Tibial artery (tissue), 4 donors: ENCODE measurements at regions not wholly inside any gene's neighbourhood (a gene's known extent, or its start where the extent isn't known, plus 50 kb on each side); places are given as distances from the start of the nearest gene placed in this dataset.

Source experiments
- DNase-seq, 2 donors: peaks; one replicate each; pipeline ENCODE4 v3.0.0-alpha.2; 2019
- H3K27ac ChIP-seq, 2 donors: fragments of 200-600 bp; sonication (generic) in 1 of 2; 1 replicate in 1 of 2; 2 replicates in 1 of 2; pipeline ENCODE4 v1.5.1; 2018 to 2019; ENCODE audit warnings: mild to moderate bottlenecking in 1 of 2
- H3K27me3 ChIP-seq, 2 donors: fragments of 200-600 bp; sonication (generic) in 1 of 2; one replicate each; pipeline versions ENCODE4 v1.5.1 to v1.6.0; 2016 to 2019
- H3K36me3 ChIP-seq, 3 donors: fragments of 200-600 bp; sonication (generic) in 2 of 3; one replicate each; pipeline ENCODE4 v1.5.1; 2016 to 2019; ENCODE audit warnings: mild to moderate bottlenecking in 2 of 3
- H3K4me1 ChIP-seq, 4 donors: fragments of 200-600 bp; sonication (generic) in 2 of 4; 1 replicate in 3 of 4; 2 replicates in 1 of 4; pipeline ENCODE4 v1.5.1; 2016 to 2019
- H3K4me3 ChIP-seq, 2 donors: fragments of 200-600 bp; sonication (generic) in 1 of 2; 1 replicate in 1 of 2; 2 replicates in 1 of 2; pipeline ENCODE4 v1.5.1; 2018 to 2019; ENCODE audit warnings: mild to moderate bottlenecking in 2 of 2
- H3K9me3 ChIP-seq, 3 donors: fragments of 200-600 bp; sonication (generic) in 1 of 3; one replicate each; pipeline ENCODE4 v1.5.1; 2016 to 2019
- intact Hi-C: fragments of 100-400 bp; cut with DNase I; formaldehyde crosslinking; loops from one replicate; pipeline ENCODE4 v1.15.0; 2023; ENCODE audit warnings: low total_unique reads
- TF ChIP-seq, protein P1 (sequence below), 2 experiments: fragments of 200-600 bp in 1 of 2; fragments of 450-650 bp in 1 of 2; IDR thresholded peaks; one replicate each; pipeline ENCODE4 v1.5.1; 2017 to 2019; ENCODE audit warnings: antibody characterized with exemption in 2 of 2, mild to moderate bottlenecking in 1 of 2, moderate library complexity in 1 of 2

- TF ChIP-seq, protein P1, sequence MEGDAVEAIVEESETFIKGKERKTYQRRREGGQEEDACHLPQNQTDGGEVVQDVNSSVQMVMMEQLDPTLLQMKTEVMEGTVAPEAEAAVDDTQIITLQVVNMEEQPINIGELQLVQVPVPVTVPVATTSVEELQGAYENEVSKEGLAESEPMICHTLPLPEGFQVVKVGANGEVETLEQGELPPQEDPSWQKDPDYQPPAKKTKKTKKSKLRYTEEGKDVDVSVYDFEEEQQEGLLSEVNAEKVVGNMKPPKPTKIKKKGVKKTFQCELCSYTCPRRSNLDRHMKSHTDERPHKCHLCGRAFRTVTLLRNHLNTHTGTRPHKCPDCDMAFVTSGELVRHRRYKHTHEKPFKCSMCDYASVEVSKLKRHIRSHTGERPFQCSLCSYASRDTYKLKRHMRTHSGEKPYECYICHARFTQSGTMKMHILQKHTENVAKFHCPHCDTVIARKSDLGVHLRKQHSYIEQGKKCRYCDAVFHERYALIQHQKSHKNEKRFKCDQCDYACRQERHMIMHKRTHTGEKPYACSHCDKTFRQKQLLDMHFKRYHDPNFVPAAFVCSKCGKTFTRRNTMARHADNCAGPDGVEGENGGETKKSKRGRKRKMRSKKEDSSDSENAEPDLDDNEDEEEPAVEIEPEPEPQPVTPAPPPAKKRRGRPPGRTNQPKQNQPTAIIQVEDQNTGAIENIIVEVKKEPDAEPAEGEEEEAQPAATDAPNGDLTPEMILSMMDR (IDR thresholded peaks at IDR 0.05), result no peak
- Histone ChIP-seq H3K27ac (peak overlapping the region in 1 of 2 donors; percentile 31), H3K9me3 (peaks cover 0 to 10% (median 9%) of the 10 kb centered on the region in 3 donors), H3K4me1 (peaks cover 0 to 26% (median 4%) of the 10 kb centered on the region in 4 donors), H3K4me3 (no peak overlapping the region), H3K27me3 (no peaks in the 10 kb centered on the region), H3K36me3 (no peaks in the 10 kb centered on the region)
- no peak for DNase-seq
- intact Hi-C loops, result no loop called here
Measured at GRCh38 chr11:110779108-110779507, 66.9 kb upstream of the ARHGAP20 start.

GRCh38 chr11:110778343-110778742, 66.1 kb upstream of the ARHGAP20 start:
- DNase-seq, result no peak
- TF ChIP-seq, protein P1 (IDR thresholded peaks at IDR 0.05), result no peak
- Histone ChIP-seq H3K36me3 (no peaks in the 10 kb centered on the region), H3K27ac (peak overlapping the region; percentile 31 to 51), H3K9me3 (peaks cover 0 to 10% (median 9%) of the 10 kb centered on the region in 3 donors), H3K27me3 (no peaks in the 10 kb centered on the region), H3K4me1 (peaks cover 0 to 25% (median 4%) of the 10 kb centered on the region in 4 donors), H3K4me3 (no peak overlapping the region)
- intact Hi-C loops, result no loop called here

- no peaks in the 10 kb centered on the region for H3K27me3 ChIP-seq
- intact Hi-C loops, result no loop called here
Measured at GRCh38 chr11:110777775-110778174, 65.5 kb upstream of the ARHGAP20 start.

GRCh38 chr11:110776081-110776480, 63.8 kb upstream of the ARHGAP20 start:
- Histone ChIP-seq H3K27ac (no peak overlapping the region), H3K27me3 (no peaks in the 10 kb centered on the region), H3K4me1 (peaks cover 0 to 13% (median 4%) of the 10 kb centered on the region in 4 donors), H3K9me3 (peaks cover 0 to 10% (median 9%) of the 10 kb centered on the region in 3 donors), H3K4me3 (no peak overlapping the region), H3K36me3 (no peaks in the 10 kb centered on the region)
- TF ChIP-seq, protein P1 (IDR thresholded peaks at IDR 0.05), result no peak
- DNase-seq, result no peak
- intact Hi-C loops, result no loop called here

More at GRCh38 chr11:110777775-110778174, 65.5 kb upstream of the ARHGAP20 start:
- Histone ChIP-seq H3K27ac (peak overlapping the region; percentile 31 to 51), H3K36me3 (no peaks in the 10 kb centered on the region), H3K9me3 (peaks cover 0 to 10% (median 9%) of the 10 kb centered on the region in 3 donors), H3K4me3 (no peak overlapping the region), H3K4me1 (peaks cover 0 to 19% (median 4%) of the 10 kb centered on the region in 4 donors)
- peak in 1 of 2 donors; percentile 36 for DNase-seq
- TF ChIP-seq, protein P1 (IDR thresholded peaks at IDR 0.05), result no peak

- H3K36me3 ChIP-seq, result no peaks in the 10 kb centered on the region
- intact Hi-C loops, result no loop called here
- H3K4me3 ChIP-seq, result no peak overlapping the region
- no peak for DNase-seq
- H3K9me3 ChIP-seq, result peaks cover 0 to 10% (median 8%) of the 10 kb centered on the region in 3 donors
- H3K27me3 ChIP-seq, result no peaks in the 10 kb centered on the region
- H3K4me1 ChIP-seq, result peaks cover 0 to 13% (median 4%) of the 10 kb centered on the region in 4 donors
- TF ChIP-seq, protein P1 (IDR thresholded peaks at IDR 0.05), result no peak
- no peak overlapping the region for H3K27ac ChIP-seq
Measured at GRCh38 chr11:110774138-110775014, 62.1 kb upstream of the ARHGAP20 start.
